ENCODE measurements at regions not wholly inside any gene's neighbourhood (a gene's known extent, or its start where the extent isn't known, plus 50 kb on each side); places are given as distances from the start of the nearest gene placed in this dataset.

DNA sequence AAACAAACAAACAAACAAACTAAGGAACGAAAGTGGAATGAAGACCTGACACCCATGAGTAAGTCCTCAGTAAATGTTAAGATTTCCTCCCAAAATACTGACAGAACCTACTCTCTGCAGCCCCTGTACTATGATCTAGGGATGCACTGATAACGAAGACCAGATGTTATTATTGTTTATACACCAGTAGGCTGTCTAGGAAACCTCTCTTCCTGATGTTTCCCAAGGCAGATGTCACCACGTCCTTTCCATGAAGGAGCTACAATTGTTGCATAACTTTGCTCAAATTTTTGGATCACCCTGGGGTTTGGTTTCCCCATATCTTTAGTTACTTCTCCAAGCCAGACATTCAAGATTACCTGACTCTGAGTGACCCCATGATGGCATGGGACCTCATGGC, 340.7 kb downstream of the MIAT start:
- Histone ChIP-seq H3K14ac (ENCODE audit: insufficient read length) (no peak overlapping the region), H3K23me2 (ENCODE audit: low read depth, low read length) (peaks cover 4% of the 10 kb centered on the region; the same call in 1 of the 2 replicates), H4K91ac (replicated peaks; ENCODE audit: insufficient read length, low read length) (no peak overlapping the region), H3K18ac (ENCODE audit: extremely low read depth, low read length) (no peak overlapping the region), H3K27ac (ENCODE audit: low read depth, low read length) (no peak overlapping the region), H3K23ac (ENCODE audit: insufficient read length) (no peak overlapping the region), H3K36me3 (ENCODE audit: control insufficient read depth in 2 of 4, insufficient read depth in 4 of 4, low read length in 3 of 4) (no peaks in the 10 kb centered on the region), H3K79me1 (ENCODE audit: low read depth, low read length) (no peaks in the 10 kb centered on the region), H2BK15ac (ENCODE audit: low read length) (no peak overlapping the region), H2AFZ (ENCODE audit: low read length) (no peak overlapping the region), H3K9me3 (ENCODE audit: insufficient read depth in 2 of 2, low read depth in 1 of 2, low read length in 1 of 2) (no peaks in the 10 kb centered on the region), H2BK5ac (ENCODE audit: low read depth, low read length) (no peak overlapping the region), H4K8ac (ENCODE audit: extremely low read depth, insufficient read depth, low read length) (no peak overlapping the region), H3K4me2 (ENCODE audit: insufficient read depth in 1 of 2, low read depth in 2 of 2, low read length in 2 of 2) (no peak overlapping the region), H4K5ac (ENCODE audit: insufficient read length, low read depth, low read length) (no peak overlapping the region), H2BK120ac (replicated peaks; ENCODE audit: low read depth, low read length) (no peak overlapping the region), H3K56ac (replicated peaks; ENCODE audit: insufficient read length, low read depth, low read length) (no peak overlapping the region), H2AK5ac (ENCODE audit: low read depth, low read length) (no peak overlapping the region), H3K4me3 (ENCODE audit: extremely low read depth in 1 of 4, insufficient read depth in 2 of 4, low read depth in 3 of 4, low read length in 4 of 4) (no peak overlapping the region), H3K4ac (replicated peaks; ENCODE audit: insufficient read length, low read depth, low read length) (no peak overlapping the region), H2BK12ac (ENCODE audit: low read depth, low read length) (no peak overlapping the region), H3K9ac (replicated peaks in 1 of 4; ENCODE audit: extremely low read depth in 1 of 4, low read depth in 3 of 4, low read length in 3 of 4) (no peak overlapping the region), H3K27me3 (replicated peaks in 1 of 4; ENCODE audit: control insufficient read depth in 3 of 4, extremely low read depth in 1 of 4, insufficient read depth in 3 of 4, low read length in 3 of 4) (no peaks in the 10 kb centered on the region; a peak in 1 of 7 replicates), H3K4me1 (replicated peaks in 1 of 4; ENCODE audit: control insufficient read depth in 3 of 4, insufficient read depth in 4 of 4, low read length in 3 of 4) (0 out of 7 replicates have a peak, but pooled peaks cover 0 to under 1% (median 0%) of the 10 kb centered on the region in 4 experiments), H4K20me1 (replicated peaks in 1 of 2; ENCODE audit: control insufficient read depth in 1 of 2, insufficient read depth in 2 of 2, low read length in 2 of 2) (no peaks in the 10 kb centered on the region), H3K79me2 (ENCODE audit: control insufficient read depth in 1 of 2, insufficient read depth in 2 of 2, low read length in 2 of 2) (no peaks in the 10 kb centered on the region), H2BK20ac (ENCODE audit: low read length) (no peak overlapping the region)
- TF ChIP-seq SIX5 (IDR thresholded peaks at IDR 0.05; ENCODE audit: low read depth, low read length) (no peak), SP4 (IDR thresholded peaks at IDR 0.05; ENCODE audit: low read length) (no peak), TAF7 (optimal IDR thresholded peaks at IDR 0.05; ENCODE audit: borderline replicate concordance, low read depth, low read length) (no peak), KDM4A (IDR thresholded peaks at IDR 0.05; ENCODE audit: low read depth, low read length, severe bottlenecking) (no peak), SAP30 (IDR thresholded peaks at IDR 0.05; ENCODE audit: insufficient read depth, insufficient replicate concordance, low read length) (no peak), RFX5 (IDR thresholded peaks at IDR 0.05; ENCODE audit: borderline replicate concordance, low read depth, low read length) (no peak), CBX5 (IDR thresholded peaks at IDR 0.05; ENCODE audit: low read depth, low read length) (no peak), KDM1A (IDR thresholded peaks at IDR 0.05; ENCODE audit: borderline replicate concordance, low read length) (no peak), HDAC6 (IDR thresholded peaks at IDR 0.05; ENCODE audit: low read depth, low read length) (no peak)
- DNase-seq (ENCODE audit: low read depth in 1 of 2, low spot score in 2 of 2) (no peak), FAIRE-seq (no peak)
- POLR2A ChIA-PET (ENCODE audit: partially characterized antibody) = no interaction called here
- 86% methylated on average over 3 of the region's 3 CpGs; no CpG with 5 or more reads in 1 of the 2 experiments for WGBS, 2 experiments (ENCODE audit: extremely low coverage in 1 of 2, insufficient coverage in 1 of 2, insufficient read length in 1 of 2, insufficient replicate concordance in 2 of 2, low coverage in 1 of 2, low lambda C conversion rate in 2 of 2, missing lambda C conversion rate in 1 of 2)
- CTCF ChIA-PET (ENCODE audit: partially characterized antibody) = interaction anchor here (1.0 to 1.3 kb wide), 2 partner anchors 42 to 109 kb away, joined by 3 to 4 read pairs; no protein-coding TSS in a partner anchor

Data from H1 (cell line).